ENCODE measurements at regions not wholly inside any gene's neighbourhood (a gene's known extent, or its start where the extent isn't known, plus 50 kb on each side); places are given as distances from the start of the nearest gene placed in this dataset.

GRCh38 chr1:227449741-227450441 lies 113.5 kb upstream of the ZNF678 start:
- no peak for DNase-seq

- DNase-seq, result peak; percentile 21
Measured at GRCh38 chr1:227449051-227449450, 114.3 kb upstream of the ZNF678 start.

GRCh38 chr1:227447531-227447990 lies 115.8 kb upstream of the ZNF678 start:
- DNase-seq, result peak; percentile 43

- no peak for DNase-seq
Measured at GRCh38 chr1:227445746-227446145, 117.6 kb upstream of the ZNF678 start.

GRCh38 chr1:227445092-227445674 lies 118.2 kb upstream of the ZNF678 start:
- no peak for DNase-seq

GRCh38 chr1:227440182-227440581 lies 121.9 kb upstream of the CDC42BPA start:
- no peak for DNase-seq

GRCh38 chr1:227437495-227438008 lies 119.3 kb upstream of the CDC42BPA start:
- peak; percentile 84 for DNase-seq

GRCh38 chr1:227434808-227435444 lies 116.6 kb upstream of the CDC42BPA start:
- DNase-seq, result no peak

GRCh38 chr1:227433663-227434341 lies 115.5 kb upstream of the CDC42BPA start:
- DNase-seq, result no peak

GRCh38 chr1:227432981-227433380 lies 114.7 kb upstream of the CDC42BPA start:
- no peak for DNase-seq

GRCh38 chr1:227432181-227432535 lies 113.9 kb upstream of the CDC42BPA start:
- DNase-seq, result no peak

- DNase-seq, result no peak
Measured at GRCh38 chr1:227429447-227430359, 111.4 kb upstream of the CDC42BPA start.

- peak; percentile 49 for DNase-seq
Measured at GRCh38 chr1:227428803-227429202, 110.5 kb upstream of the CDC42BPA start.

GRCh38 chr1:227427411-227427810 lies 109.1 kb upstream of the CDC42BPA start:
- no peak for DNase-seq

GRCh38 chr1:227424953-227425352 lies 106.7 kb upstream of the CDC42BPA start:
- DNase-seq, result no peak

GRCh38 chr1:227424159-227424680 lies 105.9 kb upstream of the CDC42BPA start:
- no peak for DNase-seq

- no peak for DNase-seq
Measured at GRCh38 chr1:227422581-227422980, 104.3 kb upstream of the CDC42BPA start.

GRCh38 chr1:227420147-227420546 lies 101.9 kb upstream of the CDC42BPA start:
- no peak for DNase-seq

- DNase-seq, result no peak
Measured at GRCh38 chr1:227417756-227418480, 99.6 kb upstream of the CDC42BPA start.

GRCh38 chr1:227416156-227416830 lies 98.0 kb upstream of the CDC42BPA start:
- no peak for DNase-seq

All from NCI-H1092 treated with DMSO at 0.1 percent for 48 hours (cell line).